NCI-H2107 (cell line): ENCODE measurements at regions not wholly inside any gene's neighbourhood (a gene's known extent, or its start where the extent isn't known, plus 50 kb on each side); places are given as distances from the start of the nearest gene placed in this dataset.

Source experiments
- DNase-seq: peaks from one replicate; lab custom pipeline; 2025; lab: John Stamatoyannopoulos, UW

DNA sequence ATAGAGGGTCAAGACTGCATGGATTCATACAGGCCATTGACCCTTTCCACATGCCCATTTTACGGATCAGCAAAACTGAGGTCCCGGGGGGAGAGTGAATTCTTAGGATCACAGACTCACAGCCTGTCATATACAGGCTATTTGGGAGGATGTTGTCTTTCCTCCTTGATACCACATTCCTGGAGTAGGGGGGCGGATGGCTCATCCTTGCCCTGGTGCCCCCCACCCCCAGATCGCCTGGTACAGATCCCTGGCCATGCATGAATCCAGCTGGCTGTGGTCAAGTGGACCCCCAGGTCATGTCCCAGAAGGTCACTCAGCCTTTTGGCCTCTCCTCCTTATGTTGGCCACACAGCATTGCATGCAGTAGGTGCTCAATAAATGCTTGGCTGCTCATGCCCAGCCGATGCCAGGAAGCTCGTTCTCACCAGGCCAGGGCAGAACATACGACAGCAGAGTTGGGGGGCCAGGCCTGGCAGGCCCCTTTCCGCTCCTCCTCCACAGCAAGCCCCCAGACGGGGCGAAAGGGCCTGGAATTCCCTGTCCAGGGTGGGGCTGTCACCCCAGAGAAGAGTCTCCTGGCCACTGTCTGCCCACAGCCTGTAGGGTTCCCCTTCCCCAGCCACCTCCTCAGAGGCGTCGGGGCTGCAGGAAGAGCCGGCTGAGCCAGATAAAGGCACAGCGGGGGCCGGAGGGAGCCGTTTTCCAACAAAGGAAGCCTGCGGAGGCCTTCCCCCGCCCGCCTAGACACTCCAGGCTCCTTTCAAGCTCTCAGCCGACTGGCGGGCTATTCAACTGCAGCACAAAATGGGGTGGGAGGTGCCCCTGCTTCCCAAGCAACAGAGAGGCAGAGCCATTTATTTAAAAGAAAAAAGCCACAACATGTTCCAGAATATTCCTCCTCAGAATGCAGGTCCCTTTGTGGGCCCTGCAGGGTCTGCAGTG is 215.7 kb upstream of the CIBAR2 start:
- DNase-seq, result peak; percentile 91

DNA sequence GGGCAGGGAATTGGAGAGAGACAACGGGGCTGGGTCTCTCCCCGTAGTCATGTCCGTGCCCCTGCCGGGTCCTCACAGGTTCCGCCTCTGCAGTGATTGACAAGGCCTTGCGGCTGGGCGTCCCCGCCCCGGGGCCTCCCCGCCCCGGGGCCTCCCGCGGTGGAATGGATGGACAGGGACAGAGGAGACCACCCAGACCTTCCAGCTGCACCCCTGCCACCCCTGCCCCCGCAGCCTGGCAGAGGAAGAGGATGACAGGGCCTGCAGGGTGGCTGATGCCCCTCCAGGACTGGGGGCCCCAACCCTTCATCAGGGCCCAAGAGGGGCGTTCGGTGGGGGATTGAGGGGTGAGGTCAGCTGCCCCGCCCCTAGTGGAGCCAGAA is 216.4 kb upstream of the CIBAR2 start:
- DNase-seq, result no peak

DNA sequence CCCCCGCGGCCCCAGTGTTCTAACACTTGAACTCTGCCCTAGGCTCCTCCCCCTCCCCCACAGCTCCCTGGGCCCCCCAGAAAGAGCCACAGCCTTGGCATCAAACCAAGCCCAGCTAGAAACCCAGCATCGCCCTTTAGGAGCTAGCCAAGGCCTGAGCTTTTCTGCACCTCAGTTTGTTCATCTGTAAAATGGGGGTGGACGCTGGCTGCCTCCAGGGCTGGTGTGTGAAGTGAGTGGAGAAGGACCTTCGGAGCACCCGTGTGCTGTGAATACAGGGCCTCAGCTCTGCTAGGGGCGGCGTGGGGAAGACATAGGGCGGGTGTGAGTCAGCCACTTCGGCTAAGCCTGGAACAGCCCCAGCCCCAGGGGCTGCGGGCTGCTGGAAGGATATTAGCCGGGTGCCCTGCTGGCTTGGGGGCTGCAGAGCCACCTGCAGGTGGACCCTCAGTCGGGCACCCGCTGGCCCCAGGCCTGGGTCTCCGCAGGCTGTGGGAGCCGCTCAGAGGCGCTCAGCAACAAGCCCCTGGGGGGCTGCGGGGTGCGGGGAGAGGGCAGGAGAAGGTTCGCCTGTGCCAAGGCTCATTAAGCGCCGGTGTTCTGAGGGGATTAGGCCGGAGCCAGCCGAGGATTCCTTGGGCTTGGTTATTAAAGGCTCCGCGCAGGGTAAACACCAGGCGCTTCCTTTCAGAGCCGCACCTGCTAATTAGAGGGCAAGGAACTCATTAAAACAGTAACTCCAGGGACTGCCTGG is 217.0 kb upstream of the CIBAR2 start:
- DNase-seq, result no peak

DNA sequence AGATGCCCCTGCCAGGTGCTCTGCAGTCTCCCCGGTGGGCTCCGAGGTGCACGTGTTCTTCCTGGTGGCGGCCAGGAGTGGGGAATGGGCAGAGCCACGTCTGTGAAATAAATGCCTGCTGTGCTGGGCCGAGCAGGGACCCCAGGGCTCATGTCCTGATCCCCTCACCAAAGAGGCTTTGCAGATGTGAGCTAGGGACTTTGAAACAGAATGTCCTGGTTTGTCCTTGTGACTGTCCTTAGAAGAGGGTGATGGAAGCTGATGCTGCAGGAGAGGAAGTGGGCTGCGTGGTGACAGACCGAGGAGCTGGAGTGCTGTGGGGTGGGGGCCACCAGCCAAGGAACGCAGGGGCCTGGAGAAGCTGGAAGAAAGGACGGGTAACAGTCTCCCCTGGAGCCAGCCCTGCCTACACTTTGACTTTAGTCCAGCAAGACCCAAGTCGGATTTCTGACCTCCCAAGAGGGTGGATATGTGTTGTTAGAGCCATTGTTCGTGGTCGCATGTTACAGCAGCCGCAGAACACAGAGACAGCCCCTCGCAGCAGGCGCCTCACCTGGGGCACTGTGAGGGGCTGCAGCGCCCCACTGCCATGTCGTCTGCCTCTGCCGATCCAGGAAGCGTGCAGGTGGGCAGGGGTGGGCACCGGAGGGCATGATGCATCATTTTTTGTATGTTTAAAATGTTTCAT is 217.9 kb upstream of the CIBAR2 start:
- DNase-seq, result no peak

DNA sequence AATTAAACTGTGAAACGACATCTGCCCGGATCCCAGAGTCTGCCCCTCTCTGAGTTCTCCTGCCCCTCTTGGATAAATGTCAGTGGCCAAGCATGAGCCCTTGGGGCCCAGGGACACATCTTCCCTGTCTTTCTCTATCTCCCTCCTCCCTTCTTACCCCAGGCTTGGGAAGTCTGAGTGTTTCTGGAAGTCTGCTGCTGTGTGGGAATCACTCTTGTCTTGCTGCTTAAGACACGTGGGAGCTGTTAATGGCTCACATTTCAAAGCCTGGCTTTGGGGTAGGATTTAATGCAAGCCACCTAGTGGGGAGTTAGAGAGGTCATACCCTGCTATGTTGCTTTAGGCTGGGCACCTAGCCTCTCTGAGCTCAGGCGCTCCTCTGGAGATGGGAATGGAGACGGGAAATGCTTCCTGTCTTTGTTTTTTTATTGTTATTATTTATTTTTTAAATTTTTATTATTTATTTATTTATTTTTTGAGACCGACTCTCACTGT is 218.5 kb upstream of the CIBAR2 start:
- DNase-seq, result no peak

DNA sequence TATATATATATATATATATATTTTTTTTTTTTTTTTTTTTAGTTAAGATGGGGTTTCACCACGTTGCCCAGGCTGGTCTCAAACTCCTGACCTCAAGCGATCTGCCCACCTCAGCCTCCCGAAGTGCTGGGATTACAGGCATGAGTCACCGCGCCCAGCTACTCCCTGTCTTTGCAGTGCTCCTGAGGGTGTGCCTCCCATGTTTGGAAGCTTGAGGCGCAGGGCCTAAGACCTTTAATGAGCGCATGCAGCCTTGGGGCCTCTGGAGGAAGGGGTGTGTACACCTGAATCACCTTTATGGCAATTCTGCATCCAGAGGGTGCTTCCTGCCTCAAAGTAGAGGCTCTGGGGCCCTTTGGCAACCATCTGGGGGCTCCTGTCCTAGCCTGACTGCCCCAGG is 219.4 kb upstream of the CIBAR2 start:
- no peak for DNase-seq

DNA sequence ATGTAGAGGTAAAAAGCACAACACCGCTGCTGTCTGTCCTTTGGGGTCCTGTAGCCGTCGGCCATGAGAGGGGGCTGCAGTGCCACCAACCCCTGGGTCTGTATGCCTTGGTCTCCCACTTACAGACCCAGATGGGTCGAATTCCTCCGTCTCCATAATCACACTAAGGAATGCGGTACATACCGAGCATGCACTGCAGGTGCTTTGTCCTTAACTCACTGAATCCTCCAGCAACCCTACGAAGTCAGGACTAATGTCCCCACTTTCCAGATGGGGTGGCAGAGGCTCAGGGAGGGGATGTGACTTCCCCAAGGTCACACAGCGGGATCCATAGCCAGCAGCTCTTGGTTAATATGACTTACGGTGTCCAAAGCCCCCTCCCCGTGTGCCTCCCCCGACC is 219.9 kb upstream of the CIBAR2 start:
- no peak for DNase-seq

DNA sequence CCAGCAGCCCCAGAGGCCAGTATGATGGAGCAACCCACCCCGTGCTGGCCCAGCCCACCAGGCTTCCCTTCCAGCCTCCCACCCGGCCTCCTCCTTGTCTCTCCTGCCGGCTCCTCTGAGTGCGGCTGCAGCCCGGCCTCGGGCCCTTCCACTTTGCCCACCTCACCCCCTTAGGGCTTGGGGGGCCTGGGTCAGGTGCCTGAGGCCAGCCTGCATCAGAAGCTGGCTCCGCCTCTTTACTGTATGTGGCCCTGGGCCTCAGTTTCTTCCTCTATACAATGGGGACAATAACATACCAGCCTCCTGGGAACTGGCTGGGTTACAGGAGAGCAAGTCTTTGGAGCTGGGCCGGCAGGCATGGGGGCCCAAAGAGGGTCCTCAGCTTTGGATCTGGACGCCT is 221.1 kb upstream of the CIBAR2 start:
- DNase-seq, result no peak

DNA sequence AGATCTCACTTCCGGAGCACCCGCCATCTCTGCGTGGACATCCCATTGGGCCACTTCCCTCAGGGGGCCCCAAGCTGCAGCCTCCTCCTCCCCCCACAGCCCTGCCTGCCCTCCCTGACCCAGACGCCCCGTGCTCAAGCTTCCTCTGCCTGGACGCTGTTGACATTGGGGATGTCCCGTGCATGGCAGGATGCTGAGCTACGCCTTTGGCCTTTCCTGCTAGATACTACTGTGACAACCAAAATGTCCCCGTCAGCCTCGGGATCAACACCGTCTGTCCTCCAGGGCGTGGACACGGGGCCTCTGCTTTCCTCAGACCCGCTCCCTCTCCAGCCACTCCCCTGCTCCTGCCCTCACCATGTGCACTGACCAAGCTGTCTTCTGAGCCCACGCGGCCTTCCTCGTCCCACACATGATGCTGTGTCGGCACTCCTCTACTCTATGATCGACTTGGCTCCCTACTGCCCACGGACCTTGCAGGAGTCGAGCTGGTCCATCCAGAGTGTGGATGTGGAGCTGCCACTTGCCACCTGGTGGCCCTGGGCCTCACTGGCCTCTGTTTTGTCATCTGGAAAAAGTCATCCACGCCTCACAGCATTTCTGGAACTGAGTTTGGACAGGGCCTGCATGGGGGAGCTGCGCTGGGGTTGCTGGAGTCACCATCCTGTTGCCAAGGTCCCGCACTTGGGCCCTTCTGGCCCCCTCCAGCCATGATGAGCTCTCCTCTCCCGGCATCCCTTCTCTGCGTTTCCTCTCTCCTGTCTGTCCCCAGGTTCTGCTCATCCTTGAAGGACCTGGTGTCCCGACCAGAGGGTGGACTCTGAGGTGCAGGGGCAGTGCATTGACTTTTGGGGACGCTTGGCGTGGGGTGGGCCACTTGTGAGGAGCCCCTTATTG is 221.7 kb upstream of the CIBAR2 start:
- DNase-seq, result no peak

DNA sequence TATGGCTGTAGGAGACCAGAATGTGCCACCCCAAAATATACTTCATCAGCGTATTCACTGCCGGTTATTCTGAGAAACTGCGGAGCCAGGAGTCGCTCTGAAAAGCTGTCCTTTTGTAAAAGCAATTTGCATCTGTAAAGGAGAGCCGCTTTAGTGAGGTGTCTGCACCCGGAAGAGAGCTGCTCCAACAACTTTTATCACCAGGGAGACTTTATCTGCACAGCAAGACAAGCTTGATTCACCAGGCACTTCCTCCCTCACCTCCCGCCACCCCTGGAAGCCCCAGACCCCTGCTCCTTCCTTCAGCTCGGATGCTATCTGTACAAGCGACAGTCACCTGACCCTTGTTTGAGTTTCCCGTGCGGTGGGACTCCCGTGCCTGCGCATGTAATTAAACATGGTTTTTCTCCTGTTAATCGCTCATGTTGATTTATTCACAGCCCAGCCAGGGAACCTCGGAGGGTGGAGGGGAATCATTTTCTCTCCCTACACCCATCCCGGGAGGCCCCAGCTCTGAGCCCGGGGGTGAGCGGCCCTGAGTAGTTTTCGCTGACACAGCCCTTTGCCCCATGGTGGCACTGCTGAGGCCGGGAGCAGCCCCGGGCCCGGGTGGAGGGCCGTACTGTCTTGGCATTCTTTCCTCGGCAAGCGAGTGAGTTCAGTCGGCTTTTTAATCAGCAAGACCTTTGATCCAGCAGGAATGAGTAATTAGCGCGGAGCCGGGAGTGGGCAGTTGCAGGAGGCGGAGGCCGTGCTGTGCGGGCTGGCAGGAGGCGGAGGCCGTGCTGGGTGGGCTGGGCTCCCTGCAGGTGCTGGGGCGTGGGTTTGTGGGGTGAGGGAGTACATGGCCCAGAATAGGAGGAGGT is 222.7 kb upstream of the CIBAR2 start:
- no peak for DNase-seq

DNA sequence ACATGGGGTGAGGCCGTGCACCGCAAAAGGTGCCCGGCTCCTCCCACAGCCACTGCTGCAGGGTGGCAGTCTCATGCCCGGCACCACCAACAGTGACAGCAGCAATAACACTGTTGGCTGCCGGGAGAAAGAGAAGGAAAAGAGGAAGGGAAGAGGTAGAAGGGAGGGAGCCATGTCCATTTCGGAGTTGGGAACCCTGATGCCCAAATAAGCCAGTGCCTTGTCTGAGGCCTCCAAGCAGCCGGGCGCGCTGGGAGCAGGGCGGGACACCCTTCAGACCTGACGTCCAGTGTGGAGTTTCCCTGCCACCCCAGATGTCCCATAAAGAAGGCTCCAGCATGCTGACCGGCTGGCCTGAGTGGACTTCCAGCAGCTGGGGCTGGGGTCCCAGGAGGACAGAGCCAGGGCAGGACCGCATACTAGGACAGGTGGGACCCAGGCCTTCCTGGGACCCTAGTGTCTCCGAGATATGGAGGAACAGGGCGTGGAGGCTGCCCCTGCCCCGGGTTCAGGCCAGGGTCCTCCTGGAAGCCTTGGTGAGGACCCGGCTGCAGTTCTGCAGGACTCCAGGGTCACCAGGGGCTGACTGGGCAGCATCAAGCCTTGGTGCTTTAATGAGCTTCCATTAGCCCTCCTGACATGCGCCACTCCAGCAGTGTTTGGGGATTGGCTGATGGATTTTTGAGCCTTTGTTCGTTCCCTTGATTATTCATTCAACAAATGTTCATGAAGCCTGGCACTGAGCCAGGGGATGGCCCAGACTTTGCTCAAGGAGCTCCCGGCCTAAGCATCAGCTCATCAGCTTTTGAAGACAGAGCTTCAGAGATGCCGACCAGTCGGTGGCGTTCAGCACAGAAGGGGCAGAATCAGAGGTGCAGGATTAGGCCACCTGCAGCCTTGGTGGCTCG is 223.6 kb upstream of the CIBAR2 start:
- DNase-seq, result no peak

DNA sequence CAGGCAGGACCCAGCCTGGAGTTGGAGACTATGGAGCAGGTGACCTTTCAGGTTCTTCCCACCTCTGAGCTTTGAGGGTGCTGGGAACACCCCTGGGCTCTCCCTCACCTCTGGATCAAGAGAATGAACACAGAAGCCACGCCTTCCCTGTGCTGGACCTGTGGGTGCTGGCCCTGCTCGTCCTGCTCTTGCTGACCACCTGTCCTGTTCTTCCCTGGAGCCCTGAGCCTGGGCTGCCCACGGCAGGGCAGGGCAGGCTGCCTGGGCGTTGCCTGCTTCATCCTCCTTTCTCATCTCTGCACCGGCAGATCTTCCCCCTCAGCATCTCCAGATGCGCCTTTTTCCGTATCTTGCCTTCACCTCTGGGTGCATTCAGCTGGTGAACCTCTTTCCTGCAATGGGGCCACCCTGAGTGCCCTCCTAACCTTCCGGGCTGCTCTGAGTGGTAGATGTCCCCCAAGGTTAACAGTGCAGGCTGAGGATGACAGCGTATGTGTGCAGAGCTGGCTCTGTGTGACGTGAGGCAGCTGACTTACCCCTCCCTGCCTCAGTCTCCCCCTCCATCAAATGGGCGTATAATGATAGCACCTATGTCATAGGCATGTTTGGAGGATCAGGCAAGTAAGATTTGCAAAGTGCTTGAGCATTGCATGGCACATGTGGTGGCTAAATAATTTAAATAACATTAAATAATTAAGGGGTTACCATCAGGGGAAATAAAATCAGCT is 225.8 kb upstream of the CIBAR2 start:
- DNase-seq, result no peak

DNA sequence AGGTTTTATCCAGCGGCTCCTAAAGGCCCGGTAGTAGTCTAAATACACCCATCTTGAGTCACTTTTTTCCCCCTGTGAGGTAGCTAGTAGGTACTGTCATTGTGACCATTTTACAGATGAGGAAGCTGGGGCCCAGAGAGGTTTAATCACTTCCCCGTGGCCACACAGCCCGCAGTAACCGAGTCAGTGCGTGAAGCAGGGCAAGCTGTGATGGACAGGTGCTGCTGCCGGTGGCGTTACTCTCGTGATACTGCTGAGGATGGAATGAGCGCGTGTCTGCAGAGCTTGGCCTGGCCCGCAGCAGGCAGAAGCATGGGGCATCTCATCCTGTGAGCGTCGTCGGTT is 226.3 kb upstream of the CIBAR2 start:
- DNase-seq, result no peak

DNA sequence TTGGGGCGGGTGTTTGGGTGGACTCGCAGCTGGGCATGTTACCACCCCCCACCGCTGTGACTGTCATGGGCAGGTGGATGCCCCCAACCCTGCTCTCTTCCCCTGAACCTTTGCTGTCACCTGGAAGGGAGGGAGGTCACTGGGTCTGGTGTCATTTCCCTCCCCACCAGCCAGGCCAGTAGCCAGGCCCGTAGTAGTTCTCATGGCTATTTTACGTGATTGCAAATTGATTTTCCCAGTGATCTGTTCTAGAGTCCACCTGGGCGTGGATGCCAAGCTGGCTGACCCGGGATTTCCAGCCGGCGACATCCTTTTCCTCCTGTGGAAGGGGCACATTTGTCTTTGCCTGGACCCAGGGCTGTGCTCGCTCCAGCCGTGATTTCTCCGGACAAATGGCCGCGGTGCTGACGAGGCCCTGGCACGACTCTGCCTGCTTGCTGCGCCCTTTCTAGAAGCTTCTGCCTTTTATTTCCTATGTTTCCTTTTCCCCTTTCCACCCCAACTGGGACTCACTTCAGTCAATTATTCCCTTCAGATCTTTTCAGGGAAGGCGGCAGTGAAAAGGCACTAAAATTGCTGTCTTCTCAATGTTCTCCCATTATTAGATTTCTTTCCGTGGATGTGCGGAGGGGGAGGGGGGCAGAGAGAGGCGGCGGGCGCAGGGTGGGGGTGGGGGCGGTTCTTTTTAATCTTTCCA is 226.9 kb upstream of the CIBAR2 start:
- no peak for DNase-seq

DNA sequence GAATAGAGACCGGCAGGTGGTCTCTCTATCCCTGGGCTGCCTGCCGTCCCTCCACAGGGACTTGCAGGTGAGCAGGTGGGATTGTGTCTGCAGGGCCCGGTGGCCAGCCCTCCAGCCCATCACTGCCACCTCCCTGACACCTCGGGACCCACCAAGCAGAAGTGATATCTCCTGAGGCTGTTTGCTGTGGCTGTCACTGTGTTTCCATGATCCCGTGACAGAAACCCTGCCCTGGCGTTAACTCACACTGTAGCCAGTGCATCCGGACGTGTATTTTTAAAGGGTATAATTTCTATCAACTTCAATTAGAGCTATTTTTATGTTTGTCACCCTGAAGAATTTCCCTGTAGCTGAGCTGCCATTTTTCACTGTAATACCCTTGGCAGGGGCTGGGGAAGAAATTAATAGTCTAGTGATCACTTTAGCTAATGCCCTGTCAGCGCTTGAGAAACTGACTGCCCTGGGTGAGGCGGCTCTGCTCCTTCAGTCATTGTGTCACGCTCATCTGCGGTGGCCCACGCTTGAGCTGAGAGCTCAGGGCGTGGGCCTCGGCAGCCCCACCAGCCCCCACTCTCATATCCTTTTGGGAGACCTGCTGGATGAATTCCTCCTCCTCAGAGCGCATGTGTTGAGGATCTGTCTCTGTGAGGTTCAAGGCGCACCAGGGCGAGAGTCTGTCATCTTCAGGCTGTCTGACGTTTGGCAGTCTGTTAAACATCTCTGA is 229.9 kb upstream of the CIBAR2 start:
- DNase-seq, result no peak

DNA sequence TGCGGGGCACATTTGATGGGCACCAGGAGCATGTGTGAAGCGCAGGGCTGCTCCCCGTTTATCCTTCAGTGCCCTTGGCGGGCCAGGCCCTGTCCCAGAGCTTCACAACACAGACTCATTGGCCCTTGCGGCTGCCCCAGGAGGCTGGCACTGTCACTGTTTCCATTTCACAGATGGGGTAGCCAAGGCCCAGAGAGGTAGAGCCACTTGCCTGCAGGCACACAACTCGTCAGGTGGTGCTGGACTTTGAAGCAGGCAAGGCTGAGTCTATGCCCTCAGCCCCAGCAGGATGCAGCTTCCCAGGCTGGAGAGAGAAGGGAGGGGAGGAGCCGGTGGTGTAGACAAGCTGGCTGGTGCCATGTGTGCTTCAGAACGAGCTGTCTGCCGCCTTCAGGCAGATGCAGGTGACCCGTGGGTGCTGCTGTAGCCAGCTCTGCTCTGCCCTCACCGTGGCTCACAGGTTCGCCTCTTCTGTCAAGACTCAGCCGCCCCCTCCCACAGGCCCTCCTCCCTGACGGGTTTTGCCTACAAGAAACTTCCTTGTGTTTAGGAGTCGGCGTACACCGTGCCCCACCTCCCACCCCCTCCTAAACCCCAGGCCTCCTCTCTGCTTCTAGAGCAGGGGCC is 232.3 kb upstream of the CIBAR2 start:
- DNase-seq, result no peak

DNA sequence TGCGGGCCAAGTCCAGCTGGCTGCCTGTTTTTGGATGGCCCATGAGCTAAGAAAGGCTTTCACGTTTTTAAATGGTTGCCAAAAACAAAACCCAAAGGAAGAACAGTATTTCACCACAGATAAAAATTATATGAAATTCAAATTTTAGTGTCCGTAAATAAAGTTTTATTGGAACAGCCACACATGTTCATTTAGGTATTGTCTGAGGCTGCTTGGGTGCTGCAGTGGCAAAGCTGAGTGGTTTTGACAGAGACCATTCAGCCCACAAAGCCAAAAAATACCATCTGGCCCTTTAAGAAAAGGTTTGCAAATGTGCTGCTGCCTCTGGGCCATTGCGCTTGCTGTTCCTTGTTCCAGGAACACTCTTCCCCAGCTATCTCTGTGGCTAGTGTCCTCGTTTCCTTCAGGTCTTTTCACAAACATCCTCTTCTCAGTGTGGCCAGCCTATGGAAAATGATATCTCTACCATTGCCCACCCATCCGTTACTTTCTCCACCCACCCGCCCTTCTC is 232.9 kb upstream of the CIBAR2 start:
- no peak for DNase-seq
